ENCODE measurements at regions not wholly inside any gene's neighbourhood (a gene's known extent, or its start where the extent isn't known, plus 50 kb on each side); places are given as distances from the start of the nearest gene placed in this dataset.
A peak's percentile ranks its signal among the peaks of the same experiment; 100 is the strongest.

DNA sequence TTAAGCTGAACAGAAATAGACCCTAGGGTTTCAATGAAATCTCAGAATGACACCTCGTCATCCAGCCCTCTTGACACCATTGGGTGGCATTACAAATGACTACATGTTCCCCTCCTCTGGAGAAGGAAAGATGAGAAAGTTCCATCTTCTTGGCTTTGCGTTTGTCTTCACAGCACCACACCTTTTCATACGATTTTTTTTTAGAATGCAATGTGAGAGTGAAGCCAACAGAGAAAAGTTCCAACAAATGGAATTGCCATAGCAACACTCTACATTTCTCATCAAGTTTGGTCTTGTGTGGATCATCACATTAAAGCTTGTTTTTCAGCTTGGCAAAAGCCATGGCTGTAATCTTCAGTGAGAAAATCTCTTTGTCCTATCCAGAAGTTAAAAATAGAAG is 183.4 kb upstream of the SNX7 start:
- DNase-seq, result no peak

DNA sequence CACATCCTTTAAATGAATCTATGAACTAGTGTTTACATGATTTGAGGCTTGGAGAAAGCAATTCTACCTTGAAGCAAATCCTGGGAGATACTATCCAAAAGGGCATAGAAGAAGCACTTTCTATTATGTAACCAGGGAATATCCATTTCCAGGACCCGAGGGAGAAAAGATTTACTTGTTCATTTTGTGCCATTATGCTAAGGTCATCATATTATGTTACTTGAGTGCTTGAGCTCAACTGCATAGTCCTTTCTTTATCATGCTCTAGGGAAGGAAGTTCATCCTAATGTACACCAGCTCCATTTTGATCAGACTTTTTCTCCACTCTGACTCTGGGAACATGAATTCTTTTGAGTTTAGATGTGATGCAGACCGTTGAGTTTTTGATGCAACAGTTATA is 188.6 kb upstream of the SNX7 start:
- DNase-seq, result no peak

DNA sequence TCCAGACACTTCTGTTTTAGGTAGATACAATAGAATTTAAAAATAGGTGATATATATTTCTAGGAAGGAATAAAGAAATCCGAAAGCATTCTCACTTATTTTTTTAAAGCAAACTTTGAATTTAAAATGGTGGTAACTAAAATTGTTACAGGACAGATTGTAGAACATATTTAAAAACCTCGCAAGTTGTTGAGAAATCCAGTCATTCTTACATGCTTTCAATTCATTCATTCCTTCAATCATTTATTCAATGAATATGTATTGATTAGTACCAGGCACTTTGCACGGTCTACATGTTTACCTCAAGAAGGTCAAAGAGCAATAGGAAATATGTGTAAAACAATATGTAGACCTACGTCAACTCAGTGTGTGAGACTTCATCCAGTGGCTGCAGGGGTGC is 189.9 kb upstream of the SNX7 start:
- DNase-seq, result no peak

DNA sequence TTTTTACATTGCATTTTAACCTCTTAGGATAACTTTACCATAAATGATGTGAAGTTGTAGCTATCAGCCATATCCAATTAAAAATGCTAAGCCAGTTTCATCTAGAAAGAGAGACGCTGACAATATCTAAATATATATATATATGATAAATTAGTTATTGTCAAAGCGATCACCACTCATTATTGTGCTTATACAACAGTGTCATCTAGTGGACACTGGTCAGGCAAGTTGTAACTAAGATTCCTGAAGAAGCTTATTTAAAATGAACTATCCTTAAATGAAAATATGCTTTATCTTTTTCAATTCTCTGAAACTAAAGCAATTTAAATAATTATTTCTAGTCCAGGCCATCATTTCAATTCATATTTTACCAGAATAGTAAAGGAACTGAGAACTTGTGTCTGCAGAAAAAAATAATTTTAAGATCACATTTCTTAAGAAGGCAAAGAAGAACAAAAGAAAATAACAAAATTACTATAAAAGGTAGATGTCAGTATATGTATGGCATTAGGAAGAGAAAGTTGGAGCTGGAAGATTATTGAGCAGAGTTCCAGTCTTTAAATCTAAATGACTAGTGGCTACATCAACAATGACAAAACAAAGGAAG is 193.3 kb upstream of the SNX7 start:
- peak; percentile 31 for DNase-seq

DNA sequence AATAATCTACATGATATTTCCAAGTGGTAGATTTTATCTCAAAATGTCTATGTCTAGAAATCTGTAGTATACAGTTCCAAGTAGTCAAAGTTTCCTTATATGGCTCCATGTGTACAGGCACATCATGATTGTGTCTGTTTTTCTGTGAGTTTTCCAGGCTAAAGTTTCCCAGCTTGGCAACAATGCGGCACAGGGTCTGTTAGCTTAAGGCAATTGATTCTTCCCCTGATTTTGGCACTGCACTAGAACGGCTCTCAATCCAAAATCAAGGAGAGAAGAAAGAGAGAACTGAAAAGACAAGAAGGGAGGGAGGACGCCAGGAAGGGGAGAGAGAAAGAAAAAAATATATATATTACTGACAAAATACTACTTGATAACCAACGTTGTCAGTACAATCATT is 193.9 kb upstream of the SNX7 start:
- no peak for DNase-seq

DNA sequence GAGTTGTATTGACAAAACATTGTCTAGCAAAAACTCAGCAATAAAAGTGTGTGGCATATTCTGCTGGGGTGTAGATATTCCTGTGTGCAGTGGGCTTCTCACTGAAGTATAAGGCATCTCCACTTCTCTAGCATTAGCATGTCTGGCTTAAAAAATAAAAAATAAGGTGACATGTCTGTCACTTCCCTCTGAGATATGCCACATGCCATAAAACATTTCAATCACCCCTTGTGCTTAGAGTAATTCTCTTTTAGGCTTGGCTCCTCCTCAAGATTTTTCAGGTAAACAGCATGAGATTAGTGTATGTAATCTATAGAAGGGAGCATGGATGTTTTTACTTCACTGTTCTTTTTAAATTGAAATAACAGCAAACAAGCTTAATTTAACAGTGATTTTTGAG is 194.4 kb upstream of the SNX7 start:
- DNase-seq, result no peak

DNA sequence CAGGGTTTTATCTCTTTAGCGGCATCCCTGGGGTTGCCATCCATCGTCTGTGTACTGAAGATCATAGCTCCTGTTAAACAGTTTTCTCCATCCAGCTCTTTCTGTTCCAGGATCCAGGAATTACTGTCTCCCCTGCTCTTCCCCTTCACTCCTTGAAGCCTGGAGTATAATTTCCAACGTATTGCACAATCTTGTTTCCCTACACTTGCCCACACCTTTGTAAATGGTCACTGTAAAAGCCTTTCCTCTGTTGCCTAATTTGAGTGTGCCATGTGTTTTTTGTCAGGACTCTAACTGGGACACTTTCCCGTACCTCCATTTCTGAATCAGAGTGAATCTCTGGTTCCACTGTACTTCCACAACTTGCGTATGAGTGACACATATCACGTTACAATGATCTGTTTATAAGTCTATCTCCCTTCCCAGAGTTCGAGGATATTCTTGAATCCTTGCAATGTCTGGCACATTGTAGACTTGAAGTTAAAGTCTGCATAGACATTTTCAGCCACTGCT is 199.6 kb upstream of the SNX7 start:
- no peak for DNase-seq

DNA sequence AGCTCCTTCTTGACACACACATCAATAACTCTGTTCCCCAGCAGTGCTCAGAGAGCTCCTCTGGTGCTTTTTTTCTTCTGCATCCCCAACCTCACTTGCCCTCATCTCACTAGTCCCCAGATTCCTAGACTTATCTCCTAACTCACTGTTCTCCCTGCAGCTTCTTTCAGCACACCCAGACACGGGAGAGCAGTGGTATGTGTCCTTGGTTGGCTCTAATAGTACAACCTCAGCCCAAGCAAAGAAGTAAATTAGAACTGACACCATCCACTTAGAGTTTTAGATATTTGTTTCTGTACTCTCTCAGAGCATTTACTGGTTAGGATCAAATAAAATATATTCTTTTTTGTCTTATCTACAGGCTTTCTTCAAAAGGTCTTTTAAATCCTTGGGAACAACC is 201.4 kb upstream of the SNX7 start:
- no peak for DNase-seq

DNA sequence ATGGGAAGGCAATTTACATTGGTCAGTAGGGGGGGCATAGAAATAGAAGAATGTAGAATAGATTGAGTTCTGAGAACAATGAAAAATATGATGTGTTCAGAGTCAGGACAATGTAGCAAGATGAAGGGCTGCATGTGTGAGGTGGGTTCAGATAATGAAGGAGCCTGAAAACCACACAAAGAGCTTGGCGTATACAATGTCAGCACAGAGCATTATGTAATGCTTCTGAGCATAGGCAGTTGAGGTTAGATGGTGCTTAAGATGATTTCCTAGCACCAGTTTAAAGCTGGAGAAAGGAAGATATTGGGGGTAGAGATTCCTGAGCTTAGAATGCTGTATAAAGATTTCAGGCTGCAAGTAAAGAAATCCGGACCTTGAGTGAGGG is 202.0 kb upstream of the SNX7 start:
- DNase-seq, result no peak

DNA sequence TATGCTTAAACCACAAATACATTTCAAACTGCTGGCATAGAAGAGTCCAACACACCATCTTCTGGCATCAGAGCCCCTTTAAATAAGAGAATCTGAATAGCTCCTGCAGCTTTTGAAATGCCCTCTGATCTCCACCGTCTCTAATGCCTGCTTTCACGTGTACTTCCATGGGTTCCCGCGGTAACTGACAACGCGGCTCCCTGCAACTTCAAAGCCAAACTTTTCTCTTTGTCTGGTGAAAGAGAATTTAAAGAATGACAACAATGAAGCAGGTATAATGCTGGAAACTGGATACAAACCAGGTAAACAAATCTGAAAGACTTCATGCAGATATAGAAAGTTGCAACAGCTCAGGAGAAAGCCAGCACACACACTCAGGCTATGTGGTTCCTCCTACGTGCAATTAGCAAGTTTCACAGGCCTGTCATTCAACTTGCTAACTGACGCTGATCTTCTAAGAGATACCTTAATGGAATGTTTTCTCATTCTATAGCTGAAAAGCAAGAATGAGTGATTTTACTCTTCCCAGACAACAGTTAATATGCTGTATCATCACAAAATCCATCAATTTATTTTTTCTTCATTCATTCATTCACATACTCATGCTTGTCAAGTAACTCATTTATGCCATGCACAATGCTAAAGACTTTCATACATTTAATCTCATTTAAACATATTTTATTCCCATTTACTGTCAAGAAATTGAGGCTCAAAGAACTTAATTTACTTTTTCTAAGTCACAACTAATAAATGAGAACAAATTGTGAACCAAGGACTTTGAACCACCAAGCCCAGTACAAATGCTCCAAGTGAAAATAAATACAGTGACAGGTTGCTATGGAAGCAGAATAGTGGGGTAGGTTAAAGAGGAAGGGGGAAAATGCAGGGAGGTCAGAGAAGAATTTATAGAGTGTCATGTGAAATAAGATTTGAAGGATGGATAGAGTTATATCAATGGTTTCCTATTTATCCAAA is 202.7 kb upstream of the SNX7 start:
- DNase-seq, result no peak

DNA sequence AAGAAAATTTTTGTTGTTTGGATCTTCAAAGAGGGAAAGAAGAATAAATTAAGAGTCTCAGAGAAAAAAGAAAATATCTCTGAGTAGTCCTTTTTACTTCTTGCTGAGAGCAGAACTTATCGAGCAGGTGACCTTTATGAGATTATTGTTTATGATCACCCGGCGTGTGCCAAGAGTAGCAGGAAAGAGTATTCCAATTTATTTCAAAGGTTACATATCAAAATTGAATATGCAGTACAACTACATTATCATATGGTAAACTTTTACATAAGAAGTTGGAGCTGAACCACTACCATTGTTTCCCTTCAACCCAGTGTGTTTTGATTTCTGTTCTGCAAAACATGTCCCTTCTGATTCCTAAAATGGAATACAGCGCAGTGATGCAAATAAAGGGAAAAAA is 204.3 kb upstream of the SNX7 start:
- DNase-seq, result no peak

DNA sequence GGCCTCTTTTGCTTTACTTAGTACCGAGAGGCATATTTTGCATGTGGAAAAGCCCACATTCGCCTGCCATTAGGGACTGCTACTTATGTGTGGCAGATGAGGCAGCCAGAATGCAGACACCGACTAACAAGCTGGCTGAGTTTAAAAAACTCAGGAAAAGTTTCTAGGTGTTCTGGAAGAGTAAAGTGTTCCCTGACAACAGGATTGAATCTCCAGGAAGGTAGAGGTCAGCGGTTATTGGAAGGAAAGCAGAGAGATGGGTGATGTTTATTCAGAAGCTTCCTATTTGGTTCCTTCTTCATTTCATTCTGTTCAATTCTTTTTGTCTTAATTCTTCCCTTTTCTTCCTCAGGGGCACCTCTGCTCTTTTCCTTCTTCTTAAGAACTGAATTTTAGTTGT is 206.9 kb upstream of the SNX7 start:
- DNase-seq, result no peak

DNA sequence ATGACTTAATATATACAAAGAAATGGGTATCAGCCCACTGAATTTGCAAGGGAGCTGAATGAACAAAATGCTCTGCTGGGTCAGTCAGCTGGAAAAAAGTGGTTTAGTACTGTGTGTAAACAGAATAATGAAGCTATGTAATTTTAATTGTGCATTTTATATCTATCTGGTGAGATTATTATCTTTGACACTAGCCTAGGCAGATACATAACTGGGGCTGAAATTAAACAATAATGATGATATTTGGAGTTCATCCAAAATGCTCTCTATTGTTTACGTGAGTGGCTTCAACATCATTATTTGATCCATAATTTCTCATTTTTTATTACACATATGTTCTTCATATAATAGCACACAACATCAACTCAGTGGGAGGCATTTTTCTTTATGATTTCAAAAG is 208.5 kb upstream of the SNX7 start:
- no peak for DNase-seq

DNA sequence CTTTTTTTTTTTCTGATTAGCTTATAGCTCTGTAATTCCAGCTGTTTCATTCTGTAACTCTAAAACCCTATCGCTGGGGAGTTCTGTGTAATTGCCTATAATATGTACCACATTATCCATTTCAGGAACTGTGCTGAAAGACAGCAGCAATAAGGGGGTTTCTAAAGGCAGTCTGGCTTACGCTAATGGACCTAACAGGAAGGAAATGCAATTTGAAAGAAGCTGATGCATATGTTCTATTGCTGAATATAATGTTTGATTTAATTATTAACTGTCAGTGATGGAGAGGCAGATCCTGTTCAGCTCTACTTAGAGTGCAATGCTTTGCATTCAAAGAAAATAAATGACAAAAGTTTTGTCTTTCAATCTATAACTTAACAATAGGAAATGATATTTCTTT is 209.4 kb upstream of the SNX7 start:
- DNase-seq, result no peak

DNA sequence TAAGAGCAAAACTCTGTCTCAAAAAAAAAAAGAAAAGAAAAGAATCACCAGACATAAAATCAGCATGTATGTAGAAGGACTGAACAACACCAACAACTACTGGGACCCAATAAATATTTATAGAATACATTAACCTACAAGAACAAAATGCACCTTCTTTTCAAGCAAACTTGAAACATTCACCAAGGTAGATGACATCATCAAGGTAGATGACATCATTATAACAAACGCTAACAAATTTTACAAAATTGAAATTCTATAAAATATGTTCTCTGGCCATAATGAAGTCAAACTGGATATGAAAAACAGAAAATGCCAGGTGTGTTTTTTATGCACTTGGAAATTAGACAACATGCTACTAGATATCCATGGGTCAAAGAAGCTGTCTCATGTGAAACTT is 220.2 kb upstream of the SNX7 start:
- no peak for DNase-seq

DNA sequence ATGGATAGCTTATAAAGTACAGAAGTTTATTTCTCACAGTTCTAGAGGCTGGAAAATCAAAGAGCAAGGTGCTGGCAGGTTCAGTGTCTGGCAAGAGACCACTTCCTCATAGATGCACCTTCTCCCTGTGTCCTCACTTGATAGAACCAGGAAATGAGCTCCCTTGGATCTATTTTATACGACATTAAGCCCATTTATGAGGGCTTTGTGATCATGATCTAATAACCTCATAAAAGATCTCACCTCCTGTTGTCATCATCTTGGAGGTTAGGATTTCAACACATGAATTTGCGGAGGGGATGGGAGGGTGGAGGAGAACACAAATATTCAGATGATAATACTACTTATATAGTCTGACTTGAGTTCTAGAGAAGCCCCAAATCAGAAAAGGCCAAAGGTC is 222.1 kb upstream of the SNX7 start:
- DNase-seq, result no peak

DNA sequence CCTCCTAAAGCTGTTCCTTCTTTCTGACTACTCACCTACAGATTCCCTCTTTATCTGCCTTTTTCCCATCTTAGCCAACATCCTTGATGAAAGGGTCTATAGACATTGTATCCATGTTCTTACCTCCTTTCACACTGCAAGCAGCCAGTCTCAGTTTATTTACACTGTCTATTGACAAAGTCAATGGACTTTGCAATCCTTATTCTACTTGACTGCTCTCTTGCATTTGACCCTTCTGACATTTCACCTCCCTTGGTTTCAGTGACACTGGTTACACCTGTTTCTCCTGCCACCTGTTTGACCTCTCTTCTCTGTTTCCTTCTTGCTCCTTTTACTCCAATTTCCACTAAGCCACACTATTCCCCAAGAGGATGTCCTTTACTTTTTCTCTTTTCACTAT is 224.0 kb upstream of the SNX7 start:
- DNase-seq, result no peak

DNA sequence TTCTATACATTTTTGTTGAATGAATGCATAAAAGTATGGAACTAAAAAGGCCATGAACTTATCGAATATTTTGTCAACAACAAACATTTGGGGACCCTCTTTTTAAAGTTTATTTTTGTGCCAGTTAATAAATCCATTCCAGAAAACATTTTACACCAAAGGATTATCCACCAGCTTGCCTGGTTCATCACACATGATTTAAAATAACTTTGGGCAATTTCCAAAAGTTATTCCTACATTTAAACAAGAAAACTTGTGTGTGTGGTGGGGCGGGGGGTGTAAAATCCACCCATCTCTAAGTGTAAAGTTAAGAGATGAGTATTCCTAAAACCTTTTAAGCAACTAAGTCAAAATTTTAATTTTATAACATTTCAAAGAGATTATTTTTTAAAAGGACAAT is 224.5 kb upstream of the SNX7 start:
- no peak for DNase-seq

DNA sequence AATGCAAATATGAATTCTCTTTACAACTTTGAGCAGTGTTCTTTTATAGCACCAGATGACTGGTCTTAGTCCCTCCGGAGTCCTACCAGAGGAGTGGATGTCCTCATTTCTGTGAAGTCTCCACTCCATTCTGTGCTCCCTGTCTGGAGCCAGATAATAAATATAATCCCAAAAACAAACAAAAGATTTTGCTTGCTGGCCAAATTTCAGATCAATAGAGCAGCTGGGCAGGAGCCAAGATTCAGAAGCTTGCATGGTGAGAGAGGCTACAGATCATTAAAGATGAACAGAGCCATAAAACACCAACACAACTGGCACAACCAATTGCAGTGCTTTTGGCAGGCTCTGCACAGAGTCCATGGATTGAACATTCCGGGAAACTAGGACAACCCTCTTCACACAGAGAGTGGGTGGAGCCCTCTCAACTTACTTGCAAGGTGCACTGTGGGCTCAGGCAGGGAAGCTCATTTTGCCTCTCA is 231.5 kb upstream of the SNX7 start:
- no peak for DNase-seq

DNA sequence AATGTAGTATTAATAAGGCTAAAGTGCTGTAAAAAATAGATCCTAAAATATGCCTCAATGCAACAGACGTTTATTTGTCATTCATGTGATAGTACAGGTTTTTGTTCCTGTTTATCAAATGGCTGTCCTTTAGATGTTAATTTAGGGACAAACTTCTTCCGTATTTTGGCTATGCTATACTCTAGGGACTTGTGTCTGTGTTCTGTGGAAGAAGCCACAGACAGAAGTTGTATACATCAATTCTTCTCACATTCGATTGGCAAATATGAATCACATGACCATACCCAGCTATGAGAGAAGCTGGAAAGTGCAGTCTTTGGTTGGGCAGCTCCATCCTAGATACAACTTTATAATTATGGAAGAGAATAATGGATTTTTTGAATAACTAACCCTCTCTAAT is 232.7 kb upstream of the SNX7 start:
- peak; percentile 54 for DNase-seq

DNA sequence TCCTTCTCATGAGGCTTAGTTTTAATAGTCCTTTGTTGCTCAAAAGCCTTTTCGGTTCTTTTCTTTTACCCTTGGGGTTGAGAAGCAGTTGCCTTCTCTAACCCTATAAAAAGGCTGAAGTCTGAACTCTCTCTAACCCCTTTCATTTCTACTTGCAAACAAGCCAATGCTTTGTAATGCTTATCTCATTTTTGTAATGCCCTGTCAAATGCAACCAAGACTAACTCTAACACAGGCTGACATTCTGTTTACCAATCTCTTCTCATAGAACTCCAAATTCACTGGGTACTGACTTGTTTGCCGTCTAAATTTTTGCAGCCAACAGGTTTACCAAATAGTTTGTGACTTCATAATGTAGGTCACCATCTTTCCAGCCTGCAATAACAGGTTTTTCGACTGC is 233.9 kb upstream of the SNX7 start:
- no peak for DNase-seq

DNA sequence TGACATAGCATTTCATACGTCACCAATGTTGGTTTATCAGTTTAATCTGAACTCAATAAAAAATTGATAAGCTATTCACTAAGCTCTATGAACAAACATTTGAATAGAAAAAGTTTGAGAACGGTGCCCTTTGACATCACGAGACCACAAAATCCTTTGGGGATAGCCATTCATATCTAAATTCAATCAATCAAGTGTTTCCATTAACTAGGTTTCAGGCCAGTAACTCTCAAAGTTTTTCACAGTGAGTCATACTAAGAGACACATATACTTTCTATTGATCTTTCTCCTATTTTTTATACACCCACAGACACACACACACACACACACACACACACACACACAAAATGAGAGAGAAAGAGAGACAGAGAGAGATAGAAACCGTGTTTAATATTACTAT is 235.4 kb upstream of the SNX7 start:
- no peak for DNase-seq

DNA sequence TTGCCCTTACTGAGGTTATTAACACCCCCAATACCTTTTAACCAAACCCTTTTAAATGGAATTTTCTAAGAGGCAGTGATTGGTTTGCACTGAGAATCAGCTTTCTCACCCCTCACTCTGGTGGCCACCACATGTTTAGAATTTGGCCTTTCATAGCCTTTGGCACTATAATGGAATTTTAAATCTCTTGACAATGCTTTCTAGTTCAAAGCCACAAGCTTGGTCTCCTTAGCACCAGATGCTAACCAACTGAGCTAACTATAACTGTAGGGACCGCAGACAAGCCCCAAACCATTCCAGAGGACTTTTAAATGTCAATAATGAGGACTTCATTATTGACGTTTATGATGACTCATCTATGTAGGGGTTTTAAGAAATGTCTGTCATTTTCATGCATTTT is 238.7 kb upstream of the SNX7 start:
- no peak for DNase-seq

DNA sequence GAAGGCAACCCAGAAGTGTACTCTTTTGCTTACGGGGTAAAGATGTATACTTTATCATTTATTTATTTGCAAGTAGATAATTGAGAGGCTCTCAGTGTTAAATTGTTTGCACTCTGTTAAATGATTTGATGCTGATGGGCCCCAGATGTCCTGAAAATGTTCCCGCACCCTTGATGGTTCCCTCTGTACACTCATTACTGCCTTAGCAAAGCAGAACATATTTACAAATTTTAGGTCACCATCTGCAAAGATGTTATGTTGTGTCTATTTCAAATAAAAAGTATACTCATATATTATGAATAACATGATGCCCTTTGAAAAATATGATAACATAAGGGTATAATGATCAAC is 240.5 kb upstream of the SNX7 start:
- DNase-seq, result no peak

Data from MV-4-11 (cell line).